ENCODE measurements at regions not wholly inside any gene's neighbourhood (a gene's known extent, or its start where the extent isn't known, plus 50 kb on each side); places are given as distances from the start of the nearest gene placed in this dataset.

GRCh38 chr4:124974152-124974551, 261.6 kb upstream of the ANKRD50 start:
- WGBS, 2 experiments (ENCODE audit: extremely low coverage in 2 of 2, insufficient read length in 1 of 2) = no CpG with 5 or more reads among the region's 1 CpG
- H2AFZ ChIP-seq (replicated peaks; ENCODE audit: low read length, poor library complexity) = no peak overlapping the region
- H3K27me3 ChIP-seq (ENCODE audit: control insufficient read depth, insufficient read depth, low read length) = no peaks in the 10 kb centered on the region
- no peaks in the 10 kb centered on the region for H3K9me3 ChIP-seq (ENCODE audit: control insufficient read depth, insufficient read depth, low read length)
- no peak overlapping the region for H3K4me2 ChIP-seq (ENCODE audit: low read depth, low read length)
- no peak overlapping the region for H3K18ac ChIP-seq (ENCODE audit: low read depth, low read length)
- H2BK20ac ChIP-seq (ENCODE audit: low read depth, low read length) = no peak overlapping the region
- H3K36me3 ChIP-seq (ENCODE audit: control insufficient read depth, insufficient read depth, low read length) = no peaks in the 10 kb centered on the region
- no peak overlapping the region for H3K56ac ChIP-seq (ENCODE audit: extremely low read depth, insufficient read depth, low read length)
- H3K14ac ChIP-seq (replicated peaks; ENCODE audit: low read depth, low read length) = no peak overlapping the region
- H3K4me1 ChIP-seq (ENCODE audit: control insufficient read depth, insufficient read depth, low read length) = peaks cover 2% of the 10 kb centered on the region; the same call in 1 of the 2 replicates
- BruUV-seq (replicated peaks) = no TSS peak
- in situ Hi-C loops (cut with MboI; ENCODE audit: low sequenced_read_pairs) = no loop called here
- intact Hi-C loops (cut with micrococcal nuclease) = no loop called here
- H4K20me1 ChIP-seq (ENCODE audit: insufficient read depth, low read length) = no peaks in the 10 kb centered on the region
- H2BK5ac ChIP-seq (ENCODE audit: low read depth, low read length, poor library complexity, severe bottlenecking) = no peak overlapping the region
- TF ChIP-seq USF2 (IDR thresholded peaks at IDR 0.05; ENCODE audit: low read depth, low read length) (no peak), BHLHE40 (IDR thresholded peaks at IDR 0.05; ENCODE audit: low read depth, low read length) (no peak), RCOR1 (IDR thresholded peaks at IDR 0.05; ENCODE audit: insufficient replicate concordance, low read length) (no peak), SMC3 (IDR thresholded peaks at IDR 0.05; ENCODE audit: low read depth, low read length) (no peak)
- TF ChIP-seq, protein P1, sequence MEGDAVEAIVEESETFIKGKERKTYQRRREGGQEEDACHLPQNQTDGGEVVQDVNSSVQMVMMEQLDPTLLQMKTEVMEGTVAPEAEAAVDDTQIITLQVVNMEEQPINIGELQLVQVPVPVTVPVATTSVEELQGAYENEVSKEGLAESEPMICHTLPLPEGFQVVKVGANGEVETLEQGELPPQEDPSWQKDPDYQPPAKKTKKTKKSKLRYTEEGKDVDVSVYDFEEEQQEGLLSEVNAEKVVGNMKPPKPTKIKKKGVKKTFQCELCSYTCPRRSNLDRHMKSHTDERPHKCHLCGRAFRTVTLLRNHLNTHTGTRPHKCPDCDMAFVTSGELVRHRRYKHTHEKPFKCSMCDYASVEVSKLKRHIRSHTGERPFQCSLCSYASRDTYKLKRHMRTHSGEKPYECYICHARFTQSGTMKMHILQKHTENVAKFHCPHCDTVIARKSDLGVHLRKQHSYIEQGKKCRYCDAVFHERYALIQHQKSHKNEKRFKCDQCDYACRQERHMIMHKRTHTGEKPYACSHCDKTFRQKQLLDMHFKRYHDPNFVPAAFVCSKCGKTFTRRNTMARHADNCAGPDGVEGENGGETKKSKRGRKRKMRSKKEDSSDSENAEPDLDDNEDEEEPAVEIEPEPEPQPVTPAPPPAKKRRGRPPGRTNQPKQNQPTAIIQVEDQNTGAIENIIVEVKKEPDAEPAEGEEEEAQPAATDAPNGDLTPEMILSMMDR (conservative IDR thresholded peaks at IDR 0.05; ENCODE audit: low read depth, low read length) = no peak
- no peak overlapping the region for H3K4me3 ChIP-seq (ENCODE audit: insufficient read depth, low read depth, low read length)
- no peak overlapping the region for H2BK120ac ChIP-seq (ENCODE audit: low read depth, low read length)
- ATAC-seq (ENCODE audit: low read depth) (no peak), DNase-seq (no peak)
- H3K9me1 ChIP-seq (ENCODE audit: insufficient read depth, low read length) = no peaks in the 10 kb centered on the region
- no peak overlapping the region for H4K91ac ChIP-seq (ENCODE audit: insufficient read depth, low read depth, low read length)
- no peak overlapping the region for H3K4ac ChIP-seq (ENCODE audit: low read depth, low read length)
- H2AK9ac ChIP-seq (replicated peaks; ENCODE audit: low read depth, low read length, poor library complexity) = no peak overlapping the region
- dilution Hi-C loops (cut with HindIII; ENCODE audit: low sequenced_read_pairs, unreplicated experiment) = no loop called here
- no peak overlapping the region for H2BK15ac ChIP-seq (ENCODE audit: low read depth, low read length)
- H3K27ac ChIP-seq (ENCODE audit: insufficient read depth, low read length) = no peak overlapping the region
- ChIA-PET POLR2A (ENCODE audit: unreplicated experiment) (no interaction called here), CTCF (no interaction called here)
- no peak overlapping the region for H4K8ac ChIP-seq (ENCODE audit: low read depth in 2 of 2, low read length in 2 of 2)
- H3K9ac ChIP-seq (ENCODE audit: low read depth, low read length) = no peak overlapping the region
- H3K79me1 ChIP-seq (ENCODE audit: low read depth in 1 of 2, low read length in 2 of 2) = no peaks in the 10 kb centered on the region
- H3K23ac ChIP-seq (ENCODE audit: low read depth, low read length) = no peak overlapping the region
- H2AK5ac ChIP-seq (ENCODE audit: low read depth, low read length) = no peak overlapping the region
- H4K5ac ChIP-seq (ENCODE audit: low read depth, low read length) = no peak overlapping the region

Data from IMR-90 (cell line).